ENCODE measurements at regions not wholly inside any gene's neighbourhood (a gene's known extent, or its start where the extent isn't known, plus 50 kb on each side); places are given as distances from the start of the nearest gene placed in this dataset.

DNA sequence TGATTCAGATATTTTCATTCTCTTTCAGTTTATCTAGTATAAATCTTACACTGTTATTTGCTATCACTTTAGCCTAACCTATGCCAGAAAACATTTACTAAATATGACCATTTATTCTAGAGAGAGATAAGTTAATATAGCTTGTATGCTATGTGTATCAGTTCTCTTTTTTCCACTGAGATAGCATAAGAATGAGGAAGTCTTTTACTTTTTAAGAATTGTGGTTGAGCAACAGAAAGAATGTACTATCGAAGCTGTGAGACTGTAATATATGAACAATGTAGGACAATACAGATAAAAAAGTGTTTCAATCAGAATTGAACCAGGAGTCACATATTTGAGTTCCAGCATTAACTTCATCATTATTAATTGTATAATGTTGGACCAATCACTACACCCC, 479.9 kb upstream of the PLXNA2 start:
- TF ChIP-seq, protein P1, sequence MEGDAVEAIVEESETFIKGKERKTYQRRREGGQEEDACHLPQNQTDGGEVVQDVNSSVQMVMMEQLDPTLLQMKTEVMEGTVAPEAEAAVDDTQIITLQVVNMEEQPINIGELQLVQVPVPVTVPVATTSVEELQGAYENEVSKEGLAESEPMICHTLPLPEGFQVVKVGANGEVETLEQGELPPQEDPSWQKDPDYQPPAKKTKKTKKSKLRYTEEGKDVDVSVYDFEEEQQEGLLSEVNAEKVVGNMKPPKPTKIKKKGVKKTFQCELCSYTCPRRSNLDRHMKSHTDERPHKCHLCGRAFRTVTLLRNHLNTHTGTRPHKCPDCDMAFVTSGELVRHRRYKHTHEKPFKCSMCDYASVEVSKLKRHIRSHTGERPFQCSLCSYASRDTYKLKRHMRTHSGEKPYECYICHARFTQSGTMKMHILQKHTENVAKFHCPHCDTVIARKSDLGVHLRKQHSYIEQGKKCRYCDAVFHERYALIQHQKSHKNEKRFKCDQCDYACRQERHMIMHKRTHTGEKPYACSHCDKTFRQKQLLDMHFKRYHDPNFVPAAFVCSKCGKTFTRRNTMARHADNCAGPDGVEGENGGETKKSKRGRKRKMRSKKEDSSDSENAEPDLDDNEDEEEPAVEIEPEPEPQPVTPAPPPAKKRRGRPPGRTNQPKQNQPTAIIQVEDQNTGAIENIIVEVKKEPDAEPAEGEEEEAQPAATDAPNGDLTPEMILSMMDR (conservative IDR thresholded peaks at IDR 0.05 in 1 of 2, IDR thresholded peaks at IDR 0.05 in 1 of 2; ENCODE audit: extremely low read depth in 1 of 2, insufficient read depth in 1 of 2, low read depth in 1 of 2, low read length in 2 of 2): no peak
- TF ChIP-seq EZH2 (IDR thresholded peaks at IDR 0.05; ENCODE audit: borderline replicate concordance, low read length): no peak
